ENCODE measurements at regions not wholly inside any gene's neighbourhood (a gene's known extent, or its start where the extent isn't known, plus 50 kb on each side); places are given as distances from the start of the nearest gene placed in this dataset.

DNA sequence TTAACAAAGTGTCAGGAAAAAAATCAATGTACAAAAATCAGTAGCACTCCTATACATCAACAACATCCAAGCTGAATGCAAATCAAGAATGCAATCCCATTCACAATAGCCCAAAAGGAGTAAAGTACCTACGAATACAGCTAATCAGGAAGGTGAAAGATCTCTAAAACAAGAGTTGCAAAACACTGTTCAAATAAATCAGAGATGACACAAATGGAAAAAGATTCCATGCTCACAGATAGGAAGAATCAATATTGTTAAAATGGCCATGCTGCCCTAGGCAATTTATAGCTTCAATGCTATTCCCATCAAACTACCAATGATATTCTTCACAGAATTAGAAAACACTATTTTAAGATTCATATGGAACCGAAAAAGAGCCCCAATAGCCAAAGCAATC, 223.7 kb upstream of the CD96 start:
- TF ChIP-seq, protein P1, sequence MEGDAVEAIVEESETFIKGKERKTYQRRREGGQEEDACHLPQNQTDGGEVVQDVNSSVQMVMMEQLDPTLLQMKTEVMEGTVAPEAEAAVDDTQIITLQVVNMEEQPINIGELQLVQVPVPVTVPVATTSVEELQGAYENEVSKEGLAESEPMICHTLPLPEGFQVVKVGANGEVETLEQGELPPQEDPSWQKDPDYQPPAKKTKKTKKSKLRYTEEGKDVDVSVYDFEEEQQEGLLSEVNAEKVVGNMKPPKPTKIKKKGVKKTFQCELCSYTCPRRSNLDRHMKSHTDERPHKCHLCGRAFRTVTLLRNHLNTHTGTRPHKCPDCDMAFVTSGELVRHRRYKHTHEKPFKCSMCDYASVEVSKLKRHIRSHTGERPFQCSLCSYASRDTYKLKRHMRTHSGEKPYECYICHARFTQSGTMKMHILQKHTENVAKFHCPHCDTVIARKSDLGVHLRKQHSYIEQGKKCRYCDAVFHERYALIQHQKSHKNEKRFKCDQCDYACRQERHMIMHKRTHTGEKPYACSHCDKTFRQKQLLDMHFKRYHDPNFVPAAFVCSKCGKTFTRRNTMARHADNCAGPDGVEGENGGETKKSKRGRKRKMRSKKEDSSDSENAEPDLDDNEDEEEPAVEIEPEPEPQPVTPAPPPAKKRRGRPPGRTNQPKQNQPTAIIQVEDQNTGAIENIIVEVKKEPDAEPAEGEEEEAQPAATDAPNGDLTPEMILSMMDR (IDR thresholded peaks at IDR 0.05; ENCODE audit: low read length), result no peak
- TF ChIP-seq EZH2 (optimal IDR thresholded peaks at IDR 0.05; ENCODE audit: low read depth, low read length), result no peak
